Cardiac septum (tissue), 1 donor: ENCODE measurements at regions not wholly inside any gene's neighbourhood (a gene's known extent, or its start where the extent isn't known, plus 50 kb on each side); places are given as distances from the start of the nearest gene placed in this dataset.
"Not testable (repeated sequence)": the region's sequence is repeated elsewhere in the genome, so short reads cannot be mapped to it uniquely, and the experiment has no call there.

ENCODE experiments used
- DNase-seq: peaks from one replicate; pipeline ENCODE4 v3.0.0-alpha.2; 2020; ENCODE audit warnings: low spot score
- intact Hi-C: fragments of 100-400 bp; cut with DNase I; formaldehyde crosslinking; loops from one replicate; pipeline ENCODE4 v1.14.0; 2022
- donor health status: DM: no; HTN: no; CAD: no.

DNA sequence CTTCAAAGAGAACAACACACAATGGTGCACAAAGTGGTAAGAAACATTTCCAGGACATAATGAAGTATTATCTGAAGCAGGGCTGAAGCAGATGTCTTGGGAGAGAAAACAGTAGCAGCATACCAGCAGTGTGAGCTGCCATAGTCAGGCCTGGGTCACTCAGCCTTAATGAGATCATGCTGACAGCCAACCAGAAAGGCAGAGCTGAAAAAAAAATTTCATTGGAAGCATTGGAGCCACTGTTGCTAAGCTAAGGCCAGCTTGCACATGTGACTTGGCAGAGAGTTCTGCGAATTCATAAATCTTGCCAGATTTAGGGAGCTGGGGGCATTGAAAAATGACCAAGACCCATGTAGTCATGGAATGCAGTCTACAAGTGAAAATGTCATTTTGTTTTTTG, 444.0 kb upstream of the PITX2 start:
- intact Hi-C loops: no loop called here
- DNase-seq: no peak

GRCh38 chr4:111068883-111069282, 446.0 kb upstream of the PITX2 start:
- intact Hi-C loops: no loop called here
- DNase-seq: no peak

- no peak for DNase-seq
- intact Hi-C loops: no loop called here
Measured at GRCh38 chr4:111070390-111070789, 447.5 kb upstream of the PITX2 start.

- intact Hi-C loops: no loop called here
- peak; percentile 56 for DNase-seq
Measured at GRCh38 chr4:111074523-111075114, 451.7 kb upstream of the PITX2 start.

GRCh38 chr4:111076299-111076698, 453.4 kb upstream of the PITX2 start:
- intact Hi-C loops: not testable (repeated sequence)

DNA sequence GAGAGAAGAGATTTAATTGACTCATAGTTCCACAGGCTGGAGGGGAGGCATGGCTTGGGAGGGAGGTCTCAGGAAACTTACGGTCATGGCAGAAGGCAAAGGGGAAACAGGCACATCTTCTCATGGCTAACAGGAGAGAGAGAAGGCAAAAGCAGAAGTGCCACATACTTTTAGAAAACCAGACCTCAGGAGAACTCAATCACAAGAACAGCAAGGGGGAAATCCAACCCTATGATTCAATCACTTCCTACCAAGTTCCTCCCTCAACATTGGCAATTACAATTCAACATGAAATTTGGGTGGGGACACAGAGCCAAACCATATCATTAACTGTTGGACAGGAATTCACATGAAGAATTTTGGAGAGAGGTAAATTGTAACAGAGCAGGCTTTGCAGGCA, 485.3 kb upstream of the PITX2 start:
- intact Hi-C loops: no loop called here
- DNase-seq: no peak

More at GRCh38 chr4:111076299-111076698, 453.4 kb upstream of the PITX2 start:
- not testable (repeated sequence) for DNase-seq

- intact Hi-C loops: no loop called here
- DNase-seq: no peak
Measured at GRCh38 chr4:111113591-111113990, 490.7 kb upstream of the PITX2 start.

GRCh38 chr4:111115881-111116280, 493.0 kb upstream of the PITX2 start:
- DNase-seq: no peak
- intact Hi-C loops: no loop called here

- intact Hi-C loops: no loop called here
- no peak for DNase-seq
Measured at GRCh38 chr4:111120191-111120590, 497.3 kb upstream of the PITX2 start.

DNA sequence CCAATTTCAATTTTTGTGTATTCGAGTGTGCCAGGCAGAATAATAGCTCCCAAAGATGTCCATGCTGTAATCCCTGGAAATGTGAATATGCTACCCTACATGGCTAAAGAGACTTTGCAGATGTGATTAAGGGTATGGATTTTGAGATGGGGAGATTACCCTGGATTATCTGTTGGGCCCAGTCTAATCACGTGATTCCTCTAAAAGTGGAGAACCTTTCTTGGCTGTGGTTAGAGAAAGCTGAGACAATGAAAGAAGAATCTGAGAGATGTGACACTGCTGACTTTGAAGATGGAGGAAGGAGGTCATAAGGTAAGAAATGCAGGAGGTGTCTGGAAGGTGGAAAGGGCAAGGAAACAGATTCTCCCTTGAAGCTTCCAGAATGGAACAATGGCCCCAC, 503.5 kb upstream of the PITX2 start:
- intact Hi-C loops: no loop called here
- DNase-seq: no peak

- intact Hi-C loops: no loop called here
- no peak for DNase-seq
Measured at GRCh38 chr4:111127841-111128240, 505.0 kb upstream of the PITX2 start.

GRCh38 chr4:111128327-111128726, 505.4 kb upstream of the PITX2 start:
- DNase-seq: no peak
- intact Hi-C loops: no loop called here

DNA sequence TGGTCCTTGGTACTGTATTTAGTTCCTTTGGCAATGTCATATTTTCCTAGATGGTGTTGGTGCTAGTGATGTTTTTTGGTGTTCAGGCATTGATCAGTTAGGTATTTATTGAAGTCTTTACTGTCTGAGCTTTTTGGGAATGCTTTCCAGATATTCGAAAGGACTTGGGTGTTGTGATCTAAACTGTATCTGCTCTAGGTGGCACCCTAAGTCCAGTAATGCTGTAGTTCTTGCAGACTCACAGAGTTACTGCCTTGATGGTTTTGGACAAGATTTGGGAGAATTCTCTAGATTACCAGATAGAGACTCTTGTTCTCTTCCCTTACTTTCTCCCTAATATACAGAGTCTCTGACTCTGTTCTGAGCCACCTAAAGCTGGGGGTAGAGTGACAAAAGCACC, 513.6 kb upstream of the PITX2 start:
- DNase-seq: no peak
- intact Hi-C loops: no loop called here

- no peak for DNase-seq
- intact Hi-C loops: no loop called here
Measured at GRCh38 chr4:111136967-111137366, 514.1 kb upstream of the PITX2 start.

DNA sequence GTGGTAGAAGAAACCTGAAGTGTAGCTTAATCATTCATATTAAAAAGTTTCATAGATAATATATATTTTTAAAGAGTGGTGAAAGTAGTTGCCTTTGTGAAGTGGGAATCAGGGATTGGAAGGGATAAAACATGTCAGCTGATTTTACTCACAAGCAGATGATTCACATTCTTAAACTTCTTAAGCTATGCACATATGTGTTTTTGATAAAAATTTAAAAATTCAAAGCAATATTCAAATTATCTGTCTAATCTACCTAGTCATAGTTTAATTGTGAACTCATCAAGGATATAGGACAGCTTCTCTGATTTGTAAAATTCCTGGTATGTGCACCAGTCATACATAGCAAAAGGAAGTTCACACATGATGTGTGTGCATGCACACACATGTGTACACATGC, 520.6 kb upstream of the PITX2 start:
- DNase-seq: no peak
- intact Hi-C loops: no loop called here

DNA sequence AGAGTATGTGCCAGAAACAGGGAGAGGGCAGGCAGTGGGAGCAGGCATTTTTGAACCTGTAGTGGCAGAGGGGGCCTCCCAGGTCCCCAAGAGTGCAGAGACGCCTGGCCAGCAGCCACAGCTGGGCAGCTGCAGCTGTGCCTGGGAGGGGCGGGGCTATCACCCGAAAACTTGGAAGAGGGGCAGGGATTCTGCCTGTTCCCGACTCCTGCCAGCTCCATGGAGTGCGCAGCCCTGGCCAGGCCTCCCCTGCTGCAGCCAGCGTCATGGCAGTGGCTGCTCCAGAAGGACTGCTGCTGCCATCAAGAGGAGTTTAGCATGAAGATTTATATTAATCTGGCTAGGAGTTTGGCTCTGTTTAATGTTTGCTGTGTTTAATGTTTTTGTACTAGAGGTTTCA, 532.1 kb upstream of the PITX2 start:
- no peak for DNase-seq
- intact Hi-C loops: no loop called here

DNA sequence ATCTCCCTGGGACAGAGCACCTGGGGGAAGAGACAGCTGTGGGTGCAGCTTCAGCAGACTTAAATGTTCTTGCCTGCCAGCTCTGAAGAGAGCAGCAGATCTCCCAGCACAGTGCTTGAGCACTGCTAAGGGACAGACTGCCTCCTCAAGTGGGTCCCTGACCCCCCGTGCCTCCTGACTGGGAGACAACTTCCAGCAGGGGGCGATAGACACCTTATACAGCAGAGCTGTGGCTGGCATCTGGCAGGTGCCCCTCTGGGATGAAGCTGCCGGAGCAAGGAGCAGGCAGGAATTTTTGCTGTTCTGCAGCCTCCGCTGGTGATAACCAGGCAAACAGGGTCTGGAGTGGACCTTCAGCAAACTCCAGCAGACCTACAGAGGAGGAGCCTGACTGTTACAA, 541.7 kb upstream of the PITX2 start:
- DNase-seq, intact Hi-C loops: not testable (repeated sequence)

GRCh38 chr4:111174331-111174730, 551.5 kb upstream of the PITX2 start:
- DNase-seq: no peak
- intact Hi-C loops: no loop called here

DNA sequence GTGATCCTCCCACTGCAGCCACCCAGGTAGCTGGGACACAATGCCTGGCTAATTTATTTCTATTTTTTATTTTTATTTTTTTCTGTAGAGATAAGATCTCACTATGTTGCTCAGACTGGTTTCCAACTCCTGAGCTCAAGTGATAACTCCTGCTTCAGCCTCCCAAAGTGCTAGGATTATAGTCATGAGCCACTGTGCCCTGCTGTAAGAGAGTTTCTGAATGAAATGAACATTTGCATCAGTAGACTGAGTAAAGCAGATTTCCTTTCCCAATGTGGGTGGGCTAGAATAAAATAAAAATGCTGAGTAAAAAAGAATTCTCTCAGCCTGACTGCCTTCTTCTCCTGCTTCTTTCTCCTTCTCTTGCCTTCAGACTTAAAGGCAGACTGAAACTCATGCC, 555.4 kb upstream of the PITX2 start:
- no peak for DNase-seq

DNA sequence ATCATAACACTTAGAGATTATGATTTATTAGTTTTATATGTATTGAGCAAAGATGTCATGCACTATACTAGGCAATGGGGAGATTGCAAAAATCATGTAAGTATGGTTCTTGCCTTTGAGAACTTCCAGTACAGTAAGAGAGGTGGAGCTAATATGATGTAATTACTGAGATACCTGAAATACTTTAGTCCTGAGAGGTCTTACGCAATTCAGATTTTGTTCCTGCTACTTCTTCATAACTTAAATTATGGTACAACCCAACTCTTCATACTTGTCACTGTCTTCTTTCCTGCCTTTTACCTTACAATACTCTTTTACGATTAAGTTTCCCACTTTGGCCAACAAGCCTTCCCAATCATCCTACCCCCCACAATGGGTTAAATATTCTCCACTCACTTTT, 564.2 kb upstream of the PITX2 start:
- DNase-seq: no peak
- intact Hi-C loops: no loop called here

More for the DNA sequence above, 555.4 kb upstream of the PITX2 start:
- intact Hi-C loops: no loop called here

DNA sequence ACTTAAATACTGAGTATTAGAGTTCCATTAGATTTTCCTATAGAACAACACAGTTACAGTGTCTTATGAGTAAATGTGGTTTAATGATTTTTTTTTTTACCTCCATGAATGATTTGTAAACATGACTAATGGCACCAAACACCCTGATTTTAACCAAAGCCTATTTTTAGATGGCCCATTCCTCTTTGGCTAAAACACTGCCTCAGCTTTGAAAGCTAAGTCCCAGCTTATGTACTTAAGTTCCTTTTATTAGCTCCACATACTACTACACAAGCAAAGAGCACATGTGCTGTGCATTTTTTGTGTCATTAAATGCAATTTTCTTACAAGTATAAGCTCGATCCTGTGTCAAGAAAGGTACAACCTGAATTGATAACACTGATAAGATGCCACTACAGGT, 575.6 kb upstream of the PITX2 start:
- DNase-seq: no peak
- intact Hi-C loops: no loop called here

- no peak for DNase-seq
- intact Hi-C loops: no loop called here
Measured at GRCh38 chr4:111204797-111205196, 581.9 kb upstream of the PITX2 start.
